Prostate gland (tissue), 2 donors: ENCODE measurements at regions not wholly inside any gene's neighbourhood (a gene's known extent, or its start where the extent isn't known, plus 50 kb on each side); places are given as distances from the start of the nearest gene placed in this dataset.

Experiments used
- DNase-seq: peaks from one replicate; pipeline ENCODE4 v3.0.0-alpha.2; 2019; ENCODE audit warnings: low spot score
- H3K27ac ChIP-seq, 2 donors: fragments of 200-600 bp; sonication (generic); 2 replicates each; pipeline ENCODE4 v1.5.1; 2017 to 2019
- H3K27me3 ChIP-seq: fragments of 200-600 bp; sonication (generic); replicated peaks from 2 replicates; pipeline ENCODE4 v1.5.1; 2019; ENCODE audit not compliant: insufficient read depth
- H3K36me3 ChIP-seq, 2 donors: fragments of 200-600 bp; sonication (generic); 1 replicate in 1 of 2; 2 replicates in 1 of 2; pipeline versions ENCODE4 v1.5.1 to v1.8.1; 2017 to 2019
- H3K4me1 ChIP-seq: fragments of 200-600 bp; sonication (generic); replicated peaks from 2 replicates; pipeline ENCODE4 v1.5.1; 2019
- H3K4me3 ChIP-seq, 2 donors: fragments of 200-600 bp; sonication (generic); 2 replicates each; pipeline ENCODE4 v1.5.1; 2017 to 2019
- H3K9me3 ChIP-seq: fragments of 200-600 bp; sonication (generic); 2 replicates; pipeline ENCODE4 v1.5.1; 2017
- POLR2A ChIP-seq: fragments of 450-650 bp; IDR thresholded peaks from one replicate; pipeline ENCODE4 v1.6.1; 2016; ENCODE audit warnings: antibody characterized with exemption, mild to moderate bottlenecking
- POLR2AphosphoS5 ChIP-seq: sonication (generic); formaldehyde crosslinking; IDR thresholded peaks from one replicate; pipeline ENCODE4 v1.6.1; 2017; ENCODE audit warnings: antibody characterized with exemption
- WGBS: methylation state at CpG from one replicate; pipeline ENCODE4 v1.1.5; 2018; 5-methylcytosine and 5-hydroxymethylcytosine counted together
- intact Hi-C: fragments of 100-400 bp; cut with DNase I; formaldehyde crosslinking; loops from one replicate; pipeline ENCODE4 v1.14.2; 2022
- TF ChIP-seq, protein P1 (sequence below), 4 experiments: fragments of 200-600 bp in 2 of 4; fragments of 450-650 bp in 2 of 4; sonication (generic) in 2 of 4; IDR thresholded peaks; 1 replicate in 3 of 4; 2 replicates in 1 of 4; pipeline ENCODE4 v1.5.1; 2016 to 2019; ENCODE audit warnings: antibody characterized with exemption in 4 of 4, mild to moderate bottlenecking in 2 of 4, moderate library complexity in 2 of 4

DNA sequence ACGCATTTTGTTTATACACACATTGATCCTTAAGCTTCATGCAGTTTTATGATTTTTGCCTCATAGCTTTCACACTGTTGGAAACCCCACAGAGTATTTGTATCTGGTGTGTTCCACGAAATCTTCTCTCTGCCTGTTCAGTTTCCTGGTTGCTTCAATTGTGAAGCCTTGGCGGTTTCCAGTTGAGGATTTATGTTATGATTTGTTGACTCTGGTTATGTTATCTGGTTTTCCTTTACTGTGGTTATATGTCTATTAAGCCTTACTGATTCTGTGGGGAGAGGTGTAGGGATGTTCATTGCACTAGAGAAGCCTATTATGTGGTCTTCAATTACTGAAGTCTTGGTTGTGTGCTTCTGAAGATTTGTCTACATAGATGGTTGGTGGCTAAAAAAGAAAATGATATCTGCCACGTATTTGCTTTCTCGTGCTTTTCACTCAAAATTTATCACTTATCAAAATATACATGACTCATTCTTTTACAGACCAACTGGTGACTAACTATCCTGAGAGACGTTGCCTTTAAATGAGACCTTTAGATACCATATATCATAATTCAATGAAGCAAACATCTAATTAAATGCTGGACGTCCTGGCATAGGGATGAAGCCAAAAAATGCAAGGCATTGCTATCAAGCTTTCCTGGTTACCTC is 488.0 kb upstream of the B3GALT2 start:
- 67% methylated on average over 7 of the region's 7 CpGs for WGBS

DNA sequence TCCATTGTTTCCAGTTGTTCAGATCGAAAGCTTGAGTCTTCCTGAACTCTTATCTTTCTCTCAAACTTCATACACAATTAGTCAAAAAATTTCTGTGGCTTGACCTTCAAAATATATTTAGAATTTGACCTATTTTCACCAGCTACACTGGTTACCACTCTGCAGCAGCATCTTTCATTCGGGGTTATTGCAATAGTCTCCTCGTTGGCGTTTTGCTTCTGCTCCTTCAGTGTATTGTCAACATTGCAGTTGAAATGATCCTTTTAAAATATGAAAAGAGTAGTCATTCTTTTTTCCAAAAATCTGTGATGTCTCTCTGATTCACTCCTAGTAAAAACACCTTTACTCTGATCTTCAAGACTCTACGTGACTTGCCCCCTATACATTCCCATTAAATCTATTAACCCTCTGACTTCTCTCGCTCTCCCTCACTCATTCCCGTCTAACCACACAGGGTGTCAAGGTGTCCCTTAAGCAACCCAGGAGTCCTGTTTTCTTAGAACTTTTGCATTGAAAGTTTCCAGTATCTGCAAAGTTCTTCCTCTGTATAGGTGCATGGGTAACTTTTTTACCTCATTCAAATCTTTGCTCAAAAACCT is 480.2 kb upstream of the B3GALT2 start:
- no peak overlapping the region for H3K4me3 ChIP-seq
- DNase-seq = no peak
- intact Hi-C loops = no loop called here
- TF ChIP-seq POLR2A (no peak), POLR2AphosphoS5 (no peak)
- TF ChIP-seq, protein P1, sequence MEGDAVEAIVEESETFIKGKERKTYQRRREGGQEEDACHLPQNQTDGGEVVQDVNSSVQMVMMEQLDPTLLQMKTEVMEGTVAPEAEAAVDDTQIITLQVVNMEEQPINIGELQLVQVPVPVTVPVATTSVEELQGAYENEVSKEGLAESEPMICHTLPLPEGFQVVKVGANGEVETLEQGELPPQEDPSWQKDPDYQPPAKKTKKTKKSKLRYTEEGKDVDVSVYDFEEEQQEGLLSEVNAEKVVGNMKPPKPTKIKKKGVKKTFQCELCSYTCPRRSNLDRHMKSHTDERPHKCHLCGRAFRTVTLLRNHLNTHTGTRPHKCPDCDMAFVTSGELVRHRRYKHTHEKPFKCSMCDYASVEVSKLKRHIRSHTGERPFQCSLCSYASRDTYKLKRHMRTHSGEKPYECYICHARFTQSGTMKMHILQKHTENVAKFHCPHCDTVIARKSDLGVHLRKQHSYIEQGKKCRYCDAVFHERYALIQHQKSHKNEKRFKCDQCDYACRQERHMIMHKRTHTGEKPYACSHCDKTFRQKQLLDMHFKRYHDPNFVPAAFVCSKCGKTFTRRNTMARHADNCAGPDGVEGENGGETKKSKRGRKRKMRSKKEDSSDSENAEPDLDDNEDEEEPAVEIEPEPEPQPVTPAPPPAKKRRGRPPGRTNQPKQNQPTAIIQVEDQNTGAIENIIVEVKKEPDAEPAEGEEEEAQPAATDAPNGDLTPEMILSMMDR (IDR thresholded peaks at IDR 0.05) = no peak
- no peaks in the 10 kb centered on the region for H3K9me3 ChIP-seq
- 85% methylated on average over 7 of the region's 7 CpGs for WGBS
- no peaks in the 10 kb centered on the region for H3K27me3 ChIP-seq
- H3K27ac ChIP-seq = no peak overlapping the region
- no peaks in the 10 kb centered on the region for H3K4me1 ChIP-seq
- H3K36me3 ChIP-seq = no peaks in the 10 kb centered on the region

More for the DNA sequence above, 488.0 kb upstream of the B3GALT2 start:
- no peak overlapping the region for H3K4me3 ChIP-seq
- H3K9me3 ChIP-seq = no peaks in the 10 kb centered on the region
- H3K27me3 ChIP-seq = no peaks in the 10 kb centered on the region
- H3K27ac ChIP-seq = no peak overlapping the region
- DNase-seq = no peak
- H3K4me1 ChIP-seq = no peaks in the 10 kb centered on the region
- TF ChIP-seq POLR2AphosphoS5 (no peak), POLR2A (no peak)
- TF ChIP-seq, protein P1 (IDR thresholded peaks at IDR 0.05) = no peak
- no peaks in the 10 kb centered on the region for H3K36me3 ChIP-seq
- intact Hi-C loops = no loop called here

DNA sequence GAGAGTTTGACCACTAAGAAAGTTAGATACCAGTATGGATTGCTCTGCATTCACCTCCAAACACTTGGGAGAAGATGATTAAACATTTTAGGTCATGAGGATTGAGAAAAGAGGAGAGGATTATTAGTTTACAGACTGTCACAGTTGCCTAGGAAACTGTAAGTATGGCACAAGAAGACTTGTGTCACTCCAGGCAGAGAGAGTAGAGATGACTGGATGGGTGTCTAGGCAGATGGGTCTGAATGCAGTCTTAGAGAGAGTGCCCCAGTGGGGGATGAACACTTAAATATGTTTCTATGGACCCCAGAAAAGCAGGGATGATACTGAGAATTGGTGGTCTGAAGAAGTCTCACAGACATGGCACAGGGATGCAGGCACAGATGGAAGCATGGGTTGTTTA is 477.6 kb upstream of the B3GALT2 start:
- intact Hi-C loops = no loop called here
- Histone ChIP-seq H3K27ac (no peak overlapping the region), H3K9me3 (no peaks in the 10 kb centered on the region), H3K4me3 (no peak overlapping the region), H3K4me1 (no peaks in the 10 kb centered on the region), H3K36me3 (no peaks in the 10 kb centered on the region), H3K27me3 (no peaks in the 10 kb centered on the region)
- DNase-seq = no peak
- no peak for TF ChIP-seq POLR2AphosphoS5
- TF ChIP-seq, protein P1 (IDR thresholded peaks at IDR 0.05) = no peak
- no peak for TF ChIP-seq POLR2A

DNA sequence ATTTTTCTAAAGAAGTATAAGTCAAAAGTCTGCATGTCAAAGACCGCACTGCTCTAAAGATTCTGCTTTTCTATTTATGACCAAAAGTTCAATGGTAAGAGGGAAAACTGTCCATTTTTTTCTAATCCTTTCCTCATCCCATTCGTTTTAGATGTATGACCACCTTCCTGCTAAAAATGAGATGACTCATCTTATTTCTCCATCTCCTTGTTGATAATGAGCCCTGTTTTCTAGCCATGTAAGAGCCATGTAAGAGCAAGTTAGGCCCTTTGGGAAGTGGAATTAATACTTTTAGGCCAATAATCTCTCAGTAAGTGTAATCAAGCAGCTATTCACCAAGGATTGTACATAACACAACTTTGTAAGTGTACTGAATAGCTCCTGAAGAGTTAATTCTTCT is 475.6 kb upstream of the B3GALT2 start:
- Histone ChIP-seq H3K36me3 (no peaks in the 10 kb centered on the region), H3K27ac (no peak overlapping the region), H3K4me1 (no peaks in the 10 kb centered on the region), H3K4me3 (no peak overlapping the region), H3K9me3 (no peaks in the 10 kb centered on the region), H3K27me3 (no peaks in the 10 kb centered on the region)
- TF ChIP-seq POLR2A (no peak), POLR2AphosphoS5 (no peak)
- TF ChIP-seq, protein P1 (IDR thresholded peaks at IDR 0.05) = no peak
- DNase-seq = no peak
- WGBS = 92% methylated on average over 2 of the region's 2 CpGs
- intact Hi-C loops = no loop called here

DNA sequence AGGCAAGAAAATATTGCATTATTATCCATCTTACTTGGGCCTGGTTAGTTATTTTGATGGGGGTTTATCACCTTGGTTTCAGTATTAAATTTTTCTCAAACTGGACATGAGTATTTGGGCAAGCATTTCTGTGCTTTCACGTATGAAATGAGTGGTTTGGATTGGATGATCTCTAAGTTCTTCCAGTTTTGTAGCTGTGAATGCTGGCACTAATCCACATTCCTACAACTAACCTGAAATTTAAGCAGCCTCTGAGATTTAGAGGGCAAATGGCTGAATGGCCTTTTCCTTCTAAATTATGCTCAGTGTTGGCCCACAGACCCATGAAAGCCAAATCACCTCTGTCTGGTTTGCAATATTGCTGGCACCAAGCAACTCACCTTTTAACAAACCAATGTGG is 475.0 kb upstream of the B3GALT2 start:
- no peaks in the 10 kb centered on the region for H3K9me3 ChIP-seq
- intact Hi-C loops = no loop called here
- no peaks in the 10 kb centered on the region for H3K27me3 ChIP-seq
- WGBS = 50% methylated on average over 1 of the region's 1 CpG
- no peak overlapping the region for H3K4me3 ChIP-seq
- H3K4me1 ChIP-seq = no peaks in the 10 kb centered on the region
- H3K27ac ChIP-seq = no peak overlapping the region
- no peaks in the 10 kb centered on the region for H3K36me3 ChIP-seq
- DNase-seq = no peak
- TF ChIP-seq, protein P1 (IDR thresholded peaks at IDR 0.05) = no peak
- TF ChIP-seq POLR2AphosphoS5 = no peak
- TF ChIP-seq POLR2A = no peak
